HG02981 (cell line): ENCODE measurements at regions not wholly inside any gene's neighbourhood (a gene's known extent, or its start where the extent isn't known, plus 50 kb on each side); places are given as distances from the start of the nearest gene placed in this dataset.
"Not testable (repeated sequence)": the region's sequence is repeated elsewhere in the genome, so short reads cannot be mapped to it uniquely, and the experiment has no call there.

Experiments
- ATAC-seq: cut with Tn5 transposase; IDR thresholded peaks from one replicate; pipeline ENCODE4 v1.9.1; 2021; ENCODE audit warnings: mild to moderate bottlenecking, moderate library complexity; ENCODE audit not compliant: unreplicated experiment

DNA sequence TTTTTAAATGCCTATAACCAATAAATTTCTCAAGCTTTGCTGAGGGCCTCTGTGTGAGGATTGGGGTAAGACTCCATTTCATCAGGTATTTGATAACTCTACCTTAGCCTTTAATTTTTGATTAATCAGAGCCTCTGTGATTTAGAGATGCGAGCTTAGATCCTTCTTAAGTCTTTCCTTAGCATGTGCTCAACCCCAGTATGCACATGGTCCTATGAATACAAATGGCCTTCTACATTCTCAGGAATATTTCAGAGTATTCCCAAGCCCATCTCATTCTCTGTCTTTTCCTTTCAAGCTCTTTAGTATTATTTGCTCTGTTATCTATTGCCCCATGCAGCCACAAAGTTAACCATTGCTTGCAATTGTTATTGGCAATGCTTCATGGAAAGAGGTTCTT is 1407.7 kb downstream of the LRFN5 start:
- ATAC-seq: no peak

DNA sequence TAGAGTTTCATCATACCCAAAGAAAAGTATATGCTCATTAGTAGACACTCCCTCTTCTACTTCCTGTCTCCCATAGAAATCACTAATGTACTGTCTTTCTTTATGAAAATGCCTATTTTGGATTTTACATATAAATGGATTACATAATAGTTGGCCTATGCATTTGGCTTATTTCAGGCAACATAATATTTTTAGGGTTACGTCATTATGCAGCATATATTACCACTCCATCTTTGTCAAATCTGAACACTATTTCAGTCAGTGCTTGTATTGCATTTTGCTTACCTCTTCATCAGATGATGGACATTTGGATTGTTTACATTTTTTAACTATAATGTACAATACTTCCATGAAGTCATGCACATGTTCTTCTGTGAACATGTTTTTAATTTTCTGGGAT is 1406.1 kb downstream of the LRFN5 start:
- ATAC-seq: no peak

DNA sequence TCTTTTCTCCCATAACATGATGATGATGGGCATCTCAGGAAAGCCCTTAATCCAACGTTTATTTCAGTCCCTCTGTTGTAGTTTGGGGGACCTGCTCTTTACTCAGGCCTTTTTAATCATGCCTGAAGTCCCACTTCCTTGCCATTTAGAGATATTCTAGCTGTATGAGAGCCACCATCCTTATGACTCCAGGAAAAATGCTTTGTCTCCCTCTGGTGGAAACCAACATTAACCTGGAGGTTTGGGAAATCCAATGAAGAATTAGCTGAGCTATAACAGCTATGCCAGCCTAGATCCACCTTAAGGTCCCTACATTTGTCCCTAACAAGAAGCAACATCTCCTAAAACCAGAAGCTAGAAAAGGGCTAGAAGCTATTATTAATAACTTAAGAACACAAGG is 1399.1 kb downstream of the LRFN5 start:
- no peak for ATAC-seq

DNA sequence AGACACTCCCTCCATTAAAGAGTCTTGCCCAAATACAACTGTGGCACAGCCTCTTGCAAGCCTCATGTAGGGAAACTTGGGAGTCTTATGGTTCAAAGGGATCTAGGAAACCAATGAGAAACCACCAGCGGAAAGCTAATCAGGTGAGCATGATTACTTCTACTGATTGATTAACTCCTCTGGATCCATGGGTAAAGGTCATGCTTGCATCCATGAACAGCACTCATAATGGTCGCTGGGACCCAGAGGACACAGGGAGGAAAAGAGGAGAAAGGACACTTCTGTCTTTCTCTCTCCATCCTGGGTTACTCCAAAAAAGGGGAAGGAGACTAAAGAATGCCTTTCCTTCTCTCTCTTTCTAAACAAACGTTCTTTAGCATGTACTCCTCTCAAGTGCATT is 1397.2 kb downstream of the LRFN5 start:
- ATAC-seq: no peak

DNA sequence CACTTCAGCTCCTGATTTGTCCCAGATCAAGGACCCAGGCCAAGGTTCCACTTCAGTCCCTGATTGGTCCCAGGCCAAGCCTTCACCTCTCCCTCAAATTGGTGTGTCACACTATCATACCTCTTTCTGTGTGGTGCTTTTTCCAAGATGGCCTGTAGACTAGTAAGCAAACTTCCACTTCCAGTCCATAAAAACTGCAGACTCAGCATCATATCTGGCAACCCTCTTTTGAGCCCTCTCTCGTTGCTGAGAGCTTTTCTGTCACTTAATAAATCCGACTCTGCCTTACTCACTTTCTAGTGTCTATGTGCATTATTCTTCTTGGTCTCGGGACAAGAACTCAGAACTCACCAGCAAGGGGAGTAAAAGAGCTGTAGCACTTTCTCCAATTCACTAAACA is 1395.1 kb downstream of the LRFN5 start:
- ATAC-seq: no peak

DNA sequence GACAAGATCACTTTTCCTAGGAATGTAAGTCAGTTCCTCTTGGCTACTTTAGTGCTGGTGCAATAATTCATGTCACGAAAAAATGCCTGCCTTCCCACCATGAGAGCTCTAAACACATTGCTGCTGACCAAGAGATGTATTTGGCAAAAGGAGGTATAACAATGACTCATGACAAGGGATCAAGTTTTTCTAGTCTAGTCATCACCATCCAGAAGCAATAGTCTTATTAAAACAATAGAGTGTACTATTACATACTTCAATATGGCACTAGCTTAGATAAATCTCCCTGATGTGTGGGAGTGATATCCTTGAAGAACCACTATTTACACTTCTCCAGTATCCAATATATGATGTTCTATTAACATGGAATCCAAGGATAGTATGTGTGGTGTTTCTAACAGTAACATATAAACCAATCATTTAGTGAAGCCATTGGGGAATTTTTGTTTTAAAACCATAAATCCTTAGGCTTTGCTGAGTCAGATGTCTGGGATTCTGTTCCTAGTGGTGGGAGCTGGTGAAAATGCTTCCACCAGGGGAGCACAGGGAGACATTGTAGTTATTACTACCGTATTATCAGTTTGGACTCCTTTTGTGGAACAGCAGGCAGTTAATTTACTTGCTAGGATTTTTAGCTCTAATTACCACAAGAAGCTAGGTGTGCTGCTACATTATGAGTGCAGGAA is 1387.5 kb downstream of the LRFN5 start:
- ATAC-seq: no peak

DNA sequence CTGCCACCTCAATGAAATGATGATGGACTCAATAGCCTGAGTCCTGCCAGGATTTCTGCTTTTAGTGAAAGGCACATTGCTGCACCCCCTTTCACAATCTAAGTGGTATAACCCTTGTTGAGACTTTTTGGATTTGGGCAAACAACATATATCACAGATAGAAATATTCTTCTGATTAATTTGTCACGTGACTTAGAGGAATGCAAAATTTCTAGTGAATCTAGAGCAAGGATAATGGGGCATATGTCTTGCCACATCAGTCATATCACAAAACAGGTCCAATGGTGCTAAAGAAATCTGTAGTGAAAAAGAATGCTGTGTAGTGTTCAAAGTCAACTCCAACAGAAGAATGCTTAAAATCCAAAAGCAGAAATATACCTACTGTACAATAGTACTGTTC is 1386.3 kb downstream of the LRFN5 start:
- ATAC-seq: no peak

DNA sequence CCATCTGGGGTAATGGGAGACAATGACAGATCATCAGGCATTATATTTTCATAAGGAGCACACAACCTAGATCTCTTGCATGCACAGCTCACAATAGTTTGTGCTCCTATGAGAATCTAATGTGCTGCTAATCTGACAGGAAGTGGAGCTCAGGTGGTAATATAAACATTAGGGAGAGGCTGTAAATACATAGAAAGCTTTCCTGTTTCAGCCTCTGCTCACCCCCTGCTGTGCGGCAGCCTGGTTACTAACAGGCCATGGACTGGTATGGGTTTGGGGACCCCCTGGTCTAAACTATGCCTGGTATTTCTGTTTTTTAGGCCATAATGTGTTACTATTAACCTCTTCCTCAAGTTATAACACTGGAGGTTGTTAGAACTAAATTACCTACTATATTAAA is 1373.7 kb downstream of the LRFN5 start:
- no peak for ATAC-seq

DNA sequence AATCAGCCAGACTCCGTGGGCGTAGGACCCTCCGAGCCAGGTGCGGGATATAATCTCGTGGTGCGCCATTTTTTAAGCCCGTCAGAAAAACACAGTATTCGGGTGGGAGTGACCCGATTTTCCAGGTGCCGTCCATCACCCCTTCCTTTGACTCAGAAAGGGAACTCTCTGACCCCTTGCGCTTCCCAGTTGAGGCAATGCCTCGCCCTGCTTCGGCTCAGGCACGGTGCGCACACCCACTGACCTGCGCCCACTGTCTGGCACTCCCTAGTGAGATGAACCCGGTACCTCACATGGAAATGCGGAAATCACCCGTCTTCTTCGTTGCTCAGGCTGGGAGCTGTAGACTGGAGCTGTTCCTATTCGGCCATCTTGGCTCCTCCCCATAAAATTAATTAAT is 1366.5 kb downstream of the LRFN5 start:
- ATAC-seq: not testable (repeated sequence)

DNA sequence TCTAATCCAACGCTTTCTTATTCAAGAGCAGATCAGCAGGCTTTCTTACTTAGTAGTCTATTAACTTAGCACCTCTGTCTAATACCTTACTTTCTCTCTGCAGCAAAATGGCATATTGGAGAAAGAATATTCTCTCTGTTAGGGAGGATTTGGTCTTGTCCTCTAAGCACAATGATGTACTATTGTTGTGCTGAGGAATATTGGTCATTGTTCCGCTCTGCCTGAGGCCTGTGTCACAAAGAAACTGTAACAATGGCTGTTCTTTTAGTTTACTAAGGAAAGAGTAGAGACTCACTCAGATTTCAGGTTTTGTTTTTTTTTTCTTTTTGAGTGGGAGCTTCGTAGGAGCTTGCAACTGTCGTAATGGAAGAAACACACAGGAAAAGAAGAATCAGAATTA is 1358.8 kb downstream of the LRFN5 start:
- ATAC-seq: no peak

DNA sequence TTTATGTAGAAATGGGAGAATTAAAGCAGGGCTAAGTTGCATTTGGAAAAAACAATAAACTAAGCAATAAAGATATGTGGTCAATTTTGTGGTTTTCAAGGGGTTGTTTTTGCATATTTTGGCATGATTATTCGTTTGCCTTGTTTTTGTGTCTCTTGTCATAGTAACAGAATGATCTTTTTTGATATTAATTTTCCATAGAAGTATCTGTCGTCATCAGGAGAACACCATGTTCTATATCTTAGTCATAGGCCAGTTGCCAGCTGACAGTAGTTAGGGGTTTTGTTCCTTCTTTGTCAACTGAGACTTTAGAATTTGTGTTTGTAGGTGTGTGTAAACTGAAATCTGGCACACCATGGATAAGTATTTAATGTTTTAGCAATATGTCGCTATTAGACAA is 1354.8 kb downstream of the LRFN5 start:
- no peak for ATAC-seq

DNA sequence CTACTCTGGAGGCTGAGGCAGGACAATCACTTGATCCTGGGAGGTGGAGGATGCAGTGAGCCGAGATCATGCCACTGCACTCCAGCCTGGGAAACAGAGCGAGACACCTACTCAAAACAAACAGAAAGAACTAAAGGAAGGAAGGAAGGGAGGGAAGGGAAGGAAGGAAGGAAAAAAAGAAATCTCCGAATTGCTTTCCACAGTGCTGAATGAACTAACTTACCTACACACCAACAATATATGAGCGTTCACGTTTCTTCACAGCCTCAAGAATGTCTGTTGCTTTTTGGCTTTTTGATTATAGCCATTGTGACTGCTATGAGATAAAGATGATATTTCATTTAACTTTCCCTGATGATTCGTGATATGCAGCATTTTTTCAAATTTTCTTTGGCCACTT is 1343.7 kb downstream of the LRFN5 start:
- ATAC-seq: no peak

DNA sequence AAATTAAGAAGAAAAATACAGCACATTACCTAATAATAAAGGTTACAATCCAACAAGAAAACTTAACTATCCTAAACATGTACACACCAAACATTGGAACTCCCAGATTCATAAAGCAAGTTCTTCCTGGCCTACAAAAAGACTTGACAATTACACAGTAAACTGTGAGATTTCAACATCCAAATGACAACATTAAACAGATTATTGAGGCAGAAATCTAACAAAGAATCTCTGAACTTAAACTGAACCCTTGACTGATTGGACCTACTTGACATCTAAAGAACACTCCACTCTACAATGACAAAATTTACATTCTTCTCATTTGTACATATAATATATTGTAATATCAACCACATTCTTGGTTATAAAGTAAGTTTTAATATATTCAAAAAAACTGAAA is 1341.3 kb downstream of the LRFN5 start:
- ATAC-seq: no peak

DNA sequence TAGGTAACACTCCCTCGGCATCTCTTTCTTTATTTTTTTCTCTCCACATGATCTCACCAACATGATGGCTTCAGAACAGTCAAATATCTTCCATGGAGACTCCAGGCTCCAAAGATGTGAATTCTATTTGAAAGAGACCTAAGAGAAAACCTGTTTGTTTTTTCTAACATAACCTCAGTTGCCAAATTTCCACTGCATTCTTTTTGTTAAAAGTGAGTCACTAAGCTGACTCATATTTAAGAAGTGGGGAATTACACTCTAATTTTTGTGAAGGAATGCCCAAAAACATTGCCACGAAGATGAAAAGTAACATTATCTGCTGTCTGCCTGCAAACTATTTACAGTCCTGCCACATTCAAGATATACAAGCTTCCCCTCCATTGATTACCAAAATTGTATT is 1337.6 kb downstream of the LRFN5 start:
- ATAC-seq: no peak

DNA sequence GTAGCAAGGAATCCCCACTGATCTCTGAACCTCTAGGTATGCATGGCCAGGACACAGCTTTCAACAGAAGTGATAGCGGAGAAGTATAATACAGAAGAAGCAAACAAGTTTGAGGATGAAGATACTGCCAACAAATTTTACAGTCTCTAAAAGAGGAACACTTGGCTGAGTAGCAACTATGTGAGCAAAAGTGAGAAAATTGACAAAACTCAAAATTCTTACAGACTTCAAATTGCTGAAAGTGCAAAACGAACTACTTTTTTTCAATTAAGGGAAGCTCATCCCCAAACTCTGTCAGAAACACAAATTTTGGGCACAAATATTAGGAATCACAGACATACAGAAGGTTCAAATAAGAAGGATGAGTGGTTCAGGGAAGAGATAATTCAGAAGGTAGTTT is 1324.6 kb downstream of the LRFN5 start:
- ATAC-seq: no peak

DNA sequence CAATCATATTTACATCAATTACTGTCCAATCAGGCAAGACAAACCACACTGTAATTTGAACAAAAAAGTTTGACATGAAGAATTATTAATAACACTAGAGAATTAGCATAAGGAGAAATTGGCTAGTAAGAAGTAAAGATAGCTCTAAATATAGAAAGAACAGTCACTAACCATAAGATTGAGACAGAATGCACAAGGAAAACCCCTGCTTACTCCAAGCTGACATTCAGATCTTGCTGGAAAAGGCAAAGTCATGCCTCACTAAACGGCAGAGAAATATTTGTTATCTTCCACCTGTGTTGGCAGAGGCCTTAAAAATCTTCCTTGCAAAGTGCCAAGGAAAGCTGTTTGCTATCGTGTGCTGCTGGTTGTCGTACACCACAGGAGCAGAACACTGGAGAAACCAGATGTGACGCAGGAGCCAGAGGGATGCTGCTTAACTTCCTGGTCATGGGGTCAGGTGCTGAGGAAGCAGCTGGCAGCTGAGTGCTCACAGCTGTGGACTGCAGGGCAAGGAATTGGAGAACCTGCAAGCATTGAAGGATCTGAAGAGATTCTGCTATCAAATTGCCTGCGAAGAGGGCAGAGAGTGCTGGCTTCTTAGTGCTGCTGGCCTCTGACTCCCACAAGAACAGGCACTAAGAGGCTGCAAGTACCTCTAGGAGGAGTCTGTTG is 1323.3 kb downstream of the LRFN5 start:
- ATAC-seq: no peak

DNA sequence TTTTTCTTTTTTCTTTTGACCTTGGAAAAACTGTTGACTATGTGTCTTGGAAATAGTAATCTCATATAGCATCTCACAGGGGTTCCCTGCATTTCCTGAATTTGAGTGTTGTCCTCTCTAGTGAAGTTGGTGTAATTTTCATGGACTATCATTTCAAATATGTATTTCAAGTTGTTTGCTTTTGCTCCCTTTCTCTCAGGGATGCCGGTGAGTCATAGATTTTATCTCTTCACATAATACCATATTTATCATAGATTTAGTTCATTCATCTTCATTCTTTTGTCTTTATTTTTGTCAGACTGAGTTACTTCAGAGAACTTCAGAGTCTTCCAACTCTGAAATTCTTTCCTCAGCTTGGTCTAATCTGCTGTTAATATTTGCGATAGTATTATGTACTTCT is 1320.6 kb downstream of the LRFN5 start:
- ATAC-seq: no peak

DNA sequence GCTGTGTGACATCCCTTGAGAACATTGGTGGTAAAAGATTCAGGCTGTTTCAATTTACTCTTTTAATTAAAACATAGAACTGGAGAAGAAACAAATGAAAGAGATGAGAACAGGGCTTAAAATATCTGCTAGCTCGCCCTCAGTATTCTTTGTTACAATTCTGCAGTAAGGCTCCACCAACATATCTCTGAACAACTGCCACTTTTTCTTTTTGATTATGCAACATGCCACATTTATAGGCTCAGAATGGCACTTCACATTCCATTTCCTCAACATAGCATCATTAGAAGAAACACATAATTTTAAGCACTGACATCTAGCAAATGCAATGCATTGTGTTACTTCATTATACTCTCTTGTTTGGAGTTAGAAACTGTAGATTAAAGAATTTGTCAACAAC is 1315.2 kb downstream of the LRFN5 start:
- no peak for ATAC-seq

DNA sequence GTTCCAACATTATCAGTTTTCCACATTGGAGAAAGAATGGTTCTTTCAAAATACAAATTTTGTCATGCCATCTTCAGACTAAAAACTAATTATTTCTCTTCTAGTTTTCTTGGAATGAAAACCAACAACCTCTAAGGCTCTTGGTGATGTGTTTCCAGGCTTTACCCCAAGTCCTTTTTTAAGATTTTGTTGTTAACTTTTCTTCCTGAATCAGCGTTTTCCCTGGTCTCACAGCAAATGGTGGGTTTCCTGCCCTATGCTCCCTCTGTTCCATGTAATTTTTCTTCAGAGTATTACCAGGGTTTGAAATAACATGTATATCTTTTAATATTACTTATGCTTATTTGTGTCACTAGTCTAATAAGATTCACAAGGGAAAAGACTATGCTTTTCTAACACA is 1311.9 kb downstream of the LRFN5 start:
- ATAC-seq: no peak

DNA sequence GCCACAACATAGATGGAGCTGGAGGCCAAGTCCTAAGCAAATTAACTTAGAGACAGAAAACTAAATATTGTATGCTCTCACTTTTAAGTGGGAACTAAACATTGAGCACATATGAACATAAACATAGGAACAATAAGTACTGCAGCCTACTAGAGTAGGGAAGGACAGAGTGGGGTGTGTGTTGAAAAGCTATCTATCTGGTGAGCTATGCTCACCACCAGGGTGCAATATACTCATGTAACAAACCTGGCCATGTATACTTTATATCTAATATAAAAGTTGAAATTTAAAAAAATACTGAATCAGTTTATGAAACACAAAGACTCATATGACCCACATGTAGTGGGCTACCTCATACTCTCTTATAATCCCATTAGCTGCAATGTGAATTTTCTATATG is 1305.0 kb downstream of the LRFN5 start:
- no peak for ATAC-seq

DNA sequence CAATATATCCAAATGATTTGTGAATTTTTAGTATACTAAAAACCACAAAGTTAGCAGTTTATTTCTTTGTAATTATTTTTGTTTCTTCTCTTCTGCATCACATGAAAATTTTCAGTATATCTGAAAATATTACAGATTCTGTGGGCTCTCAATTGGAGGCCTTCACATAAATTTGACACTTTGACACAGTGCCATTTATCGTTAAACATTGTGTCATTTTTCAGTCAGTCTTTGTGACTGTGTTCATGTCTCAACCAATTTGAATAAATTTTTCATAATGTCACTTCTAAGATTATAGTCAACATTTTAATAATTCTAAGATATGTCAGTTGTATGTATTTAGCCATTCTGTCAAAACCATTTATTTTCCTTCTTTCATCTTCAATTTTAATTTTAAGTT is 1303.0 kb downstream of the LRFN5 start:
- no peak for ATAC-seq

DNA sequence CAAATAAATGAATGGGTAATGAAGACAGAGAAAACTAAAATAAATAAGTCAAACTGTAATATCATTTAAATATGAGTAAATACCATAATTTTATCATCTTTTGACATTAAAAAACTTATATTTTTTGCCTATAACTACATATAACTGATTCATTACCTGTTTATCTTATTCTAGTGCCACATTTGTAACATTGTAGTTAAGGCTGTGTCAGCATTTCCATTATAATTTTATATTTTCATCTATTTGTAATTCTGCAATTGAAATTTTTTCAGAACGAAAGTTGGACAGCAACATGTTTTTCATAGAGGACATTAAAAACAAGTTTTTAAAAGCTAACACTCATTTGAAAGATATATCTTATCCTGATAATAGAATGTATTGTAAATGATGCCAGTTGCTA is 1286.5 kb downstream of the LRFN5 start:
- ATAC-seq: no peak

DNA sequence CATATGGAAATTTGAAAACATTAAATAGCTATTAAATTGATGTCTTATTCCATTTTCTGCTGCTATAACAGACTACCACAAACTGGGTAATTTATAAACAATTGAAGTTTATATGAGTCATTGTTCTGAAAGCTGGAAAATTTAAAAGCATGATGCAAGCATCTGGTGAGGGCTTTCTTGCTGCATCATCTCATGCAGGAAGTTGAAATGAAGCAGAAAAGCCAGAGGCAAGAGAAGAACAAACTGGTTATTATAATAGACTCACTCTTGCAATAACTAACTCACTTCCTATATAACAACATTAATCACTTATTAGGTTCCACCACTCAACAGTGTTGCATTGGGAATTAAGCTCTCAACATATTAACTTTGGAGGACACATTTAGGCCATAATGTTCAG is 1277.4 kb downstream of the LRFN5 start:
- no peak for ATAC-seq
